HG03469 (cell line): ENCODE measurements at regions not wholly inside any gene's neighbourhood (a gene's known extent, or its start where the extent isn't known, plus 50 kb on each side); places are given as distances from the start of the nearest gene placed in this dataset.
"Not testable (repeated sequence)": the region's sequence is repeated elsewhere in the genome, so short reads cannot be mapped to it uniquely, and the experiment has no call there.

ENCODE experiments used
- ATAC-seq: cut with Tn5 transposase; IDR thresholded peaks from one replicate; pipeline ENCODE4 v1.9.1; 2021; ENCODE audit warnings: mild to moderate bottlenecking, moderate library complexity, moderate number of reproducible peaks; ENCODE audit not compliant: unreplicated experiment

GRCh38 chr17:73835605-73836004 lies 191.4 kb upstream of the SDK2 start:
- ATAC-seq: no peak

GRCh38 chr17:73838815-73839214 lies 194.6 kb upstream of the SDK2 start:
- ATAC-seq: no peak

- no peak for ATAC-seq
Observed at GRCh38 chr17:73840829-73841228, 196.6 kb upstream of the SDK2 start.

GRCh38 chr17:73841431-73842060 lies 197.3 kb upstream of the SDK2 start:
- ATAC-seq: no peak

- no peak for ATAC-seq
Observed at GRCh38 chr17:73847952-73848351, 203.7 kb upstream of the SDK2 start.

GRCh38 chr17:73850426-73850825 lies 206.2 kb upstream of the SDK2 start:
- ATAC-seq: no peak

- ATAC-seq: no peak
Observed at GRCh38 chr17:73851091-73851490, 206.8 kb upstream of the SDK2 start.

- no peak for ATAC-seq
Observed at GRCh38 chr17:73851921-73852320, 207.7 kb upstream of the SDK2 start.

- ATAC-seq: no peak
Observed at GRCh38 chr17:73855720-73856333, 211.6 kb upstream of the SDK2 start.

- ATAC-seq: no peak
Observed at GRCh38 chr17:73856556-73856955, 212.3 kb upstream of the SDK2 start.

GRCh38 chr17:73859439-73860008 lies 215.3 kb upstream of the SDK2 start:
- ATAC-seq: not testable (repeated sequence)

GRCh38 chr17:73861543-73861942 lies 217.3 kb upstream of the SDK2 start:
- ATAC-seq: no peak

- ATAC-seq: no peak
Observed at GRCh38 chr17:73863761-73864535, 219.7 kb upstream of the SDK2 start.

GRCh38 chr17:73865831-73866230 lies 221.6 kb upstream of the SDK2 start:
- no peak for ATAC-seq

GRCh38 chr17:73867056-73867455 lies 222.8 kb upstream of the SDK2 start:
- no peak for ATAC-seq

GRCh38 chr17:73870068-73870467 lies 225.8 kb upstream of the SDK2 start:
- no peak for ATAC-seq

- ATAC-seq: no peak
Observed at GRCh38 chr17:73870473-73870872, 226.2 kb upstream of the SDK2 start.

GRCh38 chr17:73872816-73873215 lies 228.6 kb upstream of the SDK2 start:
- no peak for ATAC-seq

- peak; percentile 50 for ATAC-seq
Observed at GRCh38 chr17:73874008-73874720, 229.9 kb upstream of the SDK2 start.

GRCh38 chr17:73875346-73875745 lies 231.1 kb upstream of the SDK2 start:
- no peak for ATAC-seq

GRCh38 chr17:73877962-73878361 lies 233.7 kb upstream of the SDK2 start:
- ATAC-seq: no peak
